MV-4-11 (cell line): ENCODE measurements at regions not wholly inside any gene's neighbourhood (a gene's known extent, or its start where the extent isn't known, plus 50 kb on each side); places are given as distances from the start of the nearest gene placed in this dataset.

ENCODE experiments used
- DNase-seq: peaks from one replicate; lab custom pipeline; 2025; lab: John Stamatoyannopoulos, UW

DNA sequence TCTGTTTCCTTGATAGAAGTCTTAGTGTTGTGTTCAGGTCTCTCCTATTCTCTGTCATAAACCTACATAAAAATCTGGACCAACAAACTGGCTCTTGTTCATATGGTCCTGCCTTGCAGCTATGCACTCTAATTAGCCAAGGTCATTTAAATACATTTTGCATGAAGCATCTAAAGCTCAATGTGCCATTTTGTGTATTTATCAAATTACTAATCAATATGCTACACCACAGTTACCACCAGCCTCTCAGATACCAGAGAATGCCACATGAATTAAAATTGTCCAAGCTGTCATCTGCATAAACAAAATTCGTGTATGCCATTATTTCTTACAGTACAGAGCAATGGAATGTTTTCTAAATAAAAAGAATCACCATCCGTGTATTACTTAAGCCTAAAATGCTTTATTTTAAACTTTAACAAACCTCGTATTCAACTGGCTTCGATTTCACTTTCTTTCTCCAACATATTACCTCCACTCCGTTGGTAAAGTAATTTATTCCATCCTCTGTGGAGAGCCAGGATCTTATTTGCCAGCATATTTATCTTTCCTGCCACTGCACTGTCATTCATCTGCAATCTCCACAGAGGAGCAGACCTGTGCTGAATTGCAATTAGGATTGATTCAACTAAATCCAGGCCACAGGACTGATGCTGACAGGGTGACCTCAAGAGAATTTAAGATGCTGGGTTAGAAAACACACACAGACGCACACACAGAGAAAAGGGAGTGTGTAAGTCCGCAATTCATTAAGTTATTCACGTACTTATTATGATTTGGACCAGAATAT, 284.1 kb upstream of the FOXG1 start:
- no peak for DNase-seq

DNA sequence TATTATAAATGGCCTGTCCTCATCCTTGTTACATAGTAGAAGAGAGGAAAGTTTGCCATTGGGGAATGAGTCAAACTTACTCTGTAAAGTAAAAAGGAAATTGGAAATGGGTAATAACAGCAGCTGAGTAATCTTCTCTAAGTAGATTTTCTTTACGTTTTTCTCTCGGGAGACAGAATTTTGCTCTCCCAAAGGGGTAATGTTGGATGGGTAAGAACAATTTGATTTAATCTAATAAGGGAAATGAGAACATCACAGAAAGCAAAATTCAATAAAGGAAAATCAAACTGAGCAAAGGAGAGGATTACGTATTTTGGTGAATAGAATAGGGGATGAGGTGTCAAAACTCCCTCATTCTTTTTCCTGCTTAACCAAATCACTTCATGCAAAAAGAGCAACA, 283.1 kb upstream of the FOXG1 start:
- no peak for DNase-seq

DNA sequence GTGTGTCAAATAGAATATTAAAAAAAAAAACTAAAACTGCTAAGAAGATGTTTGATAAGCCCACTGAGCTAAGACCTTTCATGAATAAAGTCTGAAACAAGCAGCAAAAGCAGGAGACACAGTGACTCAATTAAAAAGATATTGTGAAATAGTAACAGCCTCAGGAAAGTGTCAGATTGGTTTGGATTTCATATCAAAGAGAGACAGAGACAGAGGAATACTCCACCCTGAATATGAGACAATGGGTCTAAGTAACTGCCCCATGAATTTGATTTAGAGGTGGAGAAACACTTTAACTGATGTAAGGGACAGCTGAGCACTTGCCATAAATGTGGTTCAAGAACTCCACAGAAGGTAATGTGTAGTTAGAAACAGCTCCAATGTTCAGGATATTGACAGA, 277.9 kb upstream of the FOXG1 start:
- DNase-seq, result no peak

DNA sequence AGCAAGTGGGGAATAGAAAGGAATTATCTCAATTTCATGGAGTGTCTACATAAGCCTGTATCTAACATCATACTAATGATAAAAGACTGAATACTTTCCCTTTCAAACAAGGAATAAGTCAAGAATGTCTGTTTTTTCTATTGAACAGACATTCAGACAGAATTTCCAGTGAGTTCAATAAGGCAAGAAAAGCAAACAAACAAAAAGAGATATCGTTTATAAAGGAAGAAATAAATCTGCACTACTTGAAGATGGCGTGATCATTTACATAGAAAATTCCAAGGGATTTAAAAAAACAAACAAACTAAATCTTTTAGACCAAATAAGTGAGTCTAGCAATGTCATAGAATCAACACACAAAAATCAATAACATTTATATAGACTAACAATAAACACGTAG, 273.1 kb upstream of the FOXG1 start:
- DNase-seq, result no peak

DNA sequence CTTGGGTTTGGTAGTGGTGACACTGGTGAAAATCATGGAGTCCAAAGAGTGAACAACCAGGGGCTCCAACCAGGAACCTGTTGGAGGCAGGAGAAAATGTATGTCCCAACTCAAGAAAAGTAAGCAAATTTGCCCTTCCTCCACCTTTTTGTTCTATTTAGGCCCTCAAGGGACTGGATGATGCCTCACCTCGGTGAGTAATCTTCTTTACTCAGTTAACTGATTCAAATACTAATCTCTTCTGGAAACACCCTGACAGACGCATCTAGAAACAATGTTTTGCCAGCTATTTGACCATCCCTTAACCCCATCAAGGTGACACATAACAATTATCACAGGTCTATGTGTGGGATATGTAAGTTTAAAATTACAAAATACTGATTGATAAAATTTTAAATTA, 272.4 kb upstream of the FOXG1 start:
- no peak for DNase-seq

DNA sequence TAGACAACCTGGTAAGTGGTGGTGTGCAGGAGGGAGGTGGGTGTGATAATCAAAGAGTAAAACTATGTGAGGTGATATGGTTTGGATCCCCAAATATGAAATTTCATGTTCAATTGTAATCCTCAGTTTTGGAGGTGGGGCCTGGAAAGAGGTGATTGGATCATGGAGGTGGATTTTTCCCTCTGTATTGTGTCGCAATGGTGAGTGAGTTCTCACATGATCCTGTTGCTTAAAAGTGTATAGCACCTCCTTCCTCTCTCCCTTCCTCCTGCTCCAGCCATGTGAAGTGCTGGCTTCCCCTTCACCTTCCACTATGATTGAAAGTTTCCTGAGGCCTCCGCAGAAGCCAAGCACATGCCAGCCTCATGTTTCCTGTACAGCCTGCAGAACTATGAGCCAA, 270.2 kb upstream of the FOXG1 start:
- no peak for DNase-seq

DNA sequence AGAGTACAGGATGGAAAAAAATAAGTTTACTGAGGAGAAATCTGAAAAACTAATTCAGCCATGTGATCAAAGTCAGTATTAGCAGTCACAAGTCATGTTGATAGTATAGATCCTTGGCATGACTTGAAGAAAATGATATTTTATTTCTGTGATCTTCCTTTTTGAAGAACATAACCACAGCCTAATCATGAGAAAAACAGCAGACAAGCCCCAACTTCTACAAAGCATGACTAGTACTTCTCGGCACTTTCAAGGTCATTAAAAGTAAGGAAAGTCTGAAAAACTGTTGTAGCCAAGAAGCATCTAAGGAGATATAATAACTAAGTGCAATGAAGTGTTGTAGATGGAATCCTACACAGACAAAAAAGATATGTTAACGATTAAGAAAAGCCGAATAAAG, 264.1 kb upstream of the FOXG1 start:
- no peak for DNase-seq

DNA sequence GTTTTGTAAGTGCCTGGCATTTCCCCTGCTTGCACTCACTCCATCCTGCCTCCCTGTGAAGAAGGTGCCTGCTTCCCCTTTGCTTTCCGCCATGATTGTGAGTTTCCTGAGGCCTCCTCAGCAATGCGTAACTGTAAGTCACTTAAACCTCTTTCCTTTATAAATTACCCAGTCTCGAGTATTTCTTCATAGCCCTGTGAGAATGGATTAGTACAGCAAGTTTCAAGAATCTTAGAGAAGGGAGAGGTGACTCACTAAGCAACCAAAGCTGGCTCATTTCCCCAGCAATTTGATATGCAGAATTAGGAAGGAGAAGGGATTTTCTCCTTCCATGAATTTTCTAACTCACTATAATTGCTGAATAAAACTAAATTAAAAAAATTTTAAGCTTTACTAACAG, 251.0 kb upstream of the FOXG1 start:
- DNase-seq, result peak; percentile 47

DNA sequence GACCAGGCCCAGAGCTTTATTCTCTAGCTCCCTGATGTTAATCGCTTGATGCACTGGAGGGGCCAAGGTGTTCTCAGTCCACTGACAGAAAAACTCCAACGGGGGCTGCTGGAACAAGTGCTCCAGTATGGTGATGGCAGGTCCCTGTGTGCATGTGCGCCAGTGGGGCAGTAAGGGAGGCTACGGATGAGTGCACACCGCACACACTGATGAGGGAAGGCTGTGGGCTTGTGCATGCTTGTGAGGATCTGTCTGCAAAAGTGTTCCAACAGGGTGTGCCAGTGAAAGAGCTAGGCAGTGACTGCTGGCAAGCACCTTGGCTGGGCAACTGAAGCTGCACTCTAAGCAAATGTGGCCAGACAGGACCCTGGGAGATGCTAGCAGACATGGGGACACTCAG, 229.7 kb upstream of the FOXG1 start:
- no peak for DNase-seq

DNA sequence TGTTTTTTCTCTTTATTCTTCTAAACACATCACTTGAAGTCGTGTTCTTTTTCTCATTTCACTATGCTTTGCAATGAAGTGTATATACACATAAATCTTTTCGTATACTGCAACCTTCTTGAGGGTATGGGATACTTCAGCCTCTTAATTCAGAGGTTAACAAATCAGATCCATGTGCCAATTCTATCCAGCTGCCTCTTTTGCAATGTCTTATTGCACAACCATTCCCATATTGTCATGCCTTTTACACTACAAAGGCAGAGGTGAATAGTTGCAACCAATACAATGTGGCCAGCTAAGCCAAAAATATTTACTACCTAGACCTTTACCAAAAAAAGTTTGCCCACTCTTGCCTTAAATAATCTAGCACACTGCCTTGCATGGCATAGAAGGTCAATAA, 224.5 kb upstream of the FOXG1 start:
- no peak for DNase-seq

DNA sequence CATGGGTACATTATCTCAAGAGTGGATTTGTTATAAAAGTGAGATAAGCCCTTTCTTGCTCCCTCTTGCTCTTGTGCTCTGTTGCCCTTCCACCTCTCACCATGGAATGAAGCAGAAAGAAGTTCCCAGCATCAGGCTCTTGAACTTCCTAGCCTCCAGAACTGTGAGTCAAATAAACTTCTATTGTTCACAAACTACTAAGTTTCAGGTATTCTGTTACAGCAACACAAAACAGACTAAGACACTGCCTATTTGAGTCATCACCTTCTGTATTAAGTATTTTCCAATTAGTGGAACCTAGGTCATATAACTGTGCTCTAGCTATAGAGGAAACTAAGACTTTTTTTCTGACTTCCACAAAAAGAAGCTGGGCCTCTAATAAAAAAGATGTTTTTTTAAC, 201.2 kb upstream of the FOXG1 start:
- DNase-seq, result no peak

DNA sequence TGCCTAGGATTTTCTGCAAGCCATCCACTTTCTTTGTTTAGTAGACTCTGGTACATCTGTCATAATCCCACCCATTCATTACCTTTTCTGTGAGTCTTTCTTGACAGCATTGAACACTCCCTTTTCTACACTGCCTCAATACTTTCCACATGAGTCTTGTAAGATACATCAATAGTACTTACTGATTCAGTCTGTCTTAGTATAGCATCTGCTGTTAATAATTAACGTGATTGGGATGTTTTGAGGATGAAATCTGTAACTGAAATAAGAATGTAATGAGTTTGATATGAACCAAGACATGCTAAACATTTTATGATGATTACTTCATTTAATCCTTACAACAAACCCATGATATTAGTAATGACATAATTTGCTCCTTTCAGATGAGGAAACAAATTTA, 196.2 kb upstream of the FOXG1 start:
- DNase-seq, result no peak

DNA sequence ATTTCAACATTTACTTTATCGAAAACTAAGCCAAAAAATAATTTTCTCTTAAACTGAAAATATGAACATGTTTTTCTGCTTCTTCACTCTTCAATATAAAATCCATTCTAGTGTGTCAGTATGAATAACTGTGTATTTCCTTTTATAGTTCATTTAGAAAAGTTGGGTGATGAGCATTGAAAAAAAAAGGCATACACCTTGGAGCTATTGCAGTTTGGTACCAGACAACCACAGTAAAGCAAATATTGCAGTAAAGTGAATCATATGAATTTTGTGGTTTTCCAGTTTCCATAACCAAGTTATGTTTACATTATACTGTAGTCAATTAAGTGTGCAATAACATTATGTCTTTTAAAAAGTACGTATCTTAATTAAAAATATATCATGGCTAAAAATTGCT, 195.0 kb upstream of the FOXG1 start:
- no peak for DNase-seq

DNA sequence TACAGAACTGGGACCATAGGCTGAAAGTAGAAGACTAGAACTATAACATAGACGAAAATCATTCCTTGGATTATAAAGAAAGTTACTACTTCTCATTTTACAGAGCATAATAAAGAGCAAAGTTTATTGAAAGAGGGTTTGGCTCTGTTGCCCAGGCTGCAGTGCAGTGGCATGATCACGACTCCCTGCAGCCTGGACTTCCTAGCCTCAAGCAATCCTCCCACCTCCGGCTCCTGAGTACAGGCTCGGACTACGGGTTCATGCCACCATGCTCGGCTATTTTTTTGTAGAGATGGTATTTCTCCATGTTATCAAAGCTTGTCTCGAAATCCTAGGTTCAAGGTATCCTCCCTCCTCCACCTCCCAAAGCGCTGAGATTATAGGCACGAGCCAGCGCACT, 190.1 kb upstream of the FOXG1 start:
- no peak for DNase-seq

DNA sequence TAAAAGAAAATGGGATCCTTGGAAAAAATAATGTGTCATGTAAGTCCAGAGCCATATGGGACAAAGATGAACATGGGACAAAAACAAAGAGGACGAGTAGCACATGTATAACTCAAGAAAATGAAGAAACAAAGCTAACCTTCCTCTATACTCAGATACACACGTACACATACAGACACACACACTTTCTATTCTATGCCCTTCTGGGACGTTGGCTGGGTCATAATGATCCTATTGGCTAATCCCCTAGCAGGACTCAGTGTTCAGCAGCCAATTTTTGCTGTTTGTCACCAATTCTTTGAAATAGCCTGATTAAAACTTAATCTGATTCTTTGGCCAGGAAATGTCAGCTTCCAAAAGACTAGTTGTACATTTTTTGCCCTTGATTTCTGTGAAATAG, 189.4 kb upstream of the FOXG1 start:
- no peak for DNase-seq

DNA sequence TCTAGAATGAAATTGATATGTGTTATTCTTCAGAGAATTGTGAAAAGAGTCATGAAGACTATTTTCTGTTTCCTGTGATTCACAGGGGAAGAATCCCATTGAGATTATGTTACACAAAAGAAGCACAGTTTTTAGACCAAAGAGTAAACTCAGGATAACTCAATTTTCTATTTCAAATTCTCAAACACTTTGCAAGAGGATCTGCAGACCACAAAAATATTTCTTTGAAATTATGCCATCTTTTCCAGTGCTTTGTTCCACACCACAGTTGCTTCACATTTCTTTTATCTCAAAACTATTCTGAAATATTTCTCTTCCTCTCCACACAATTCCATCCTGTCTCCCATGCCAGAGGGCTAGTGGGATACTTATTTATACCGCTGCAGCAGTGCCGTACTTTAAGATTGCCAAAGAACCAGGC, 188.9 kb upstream of the FOXG1 start:
- no peak for DNase-seq

DNA sequence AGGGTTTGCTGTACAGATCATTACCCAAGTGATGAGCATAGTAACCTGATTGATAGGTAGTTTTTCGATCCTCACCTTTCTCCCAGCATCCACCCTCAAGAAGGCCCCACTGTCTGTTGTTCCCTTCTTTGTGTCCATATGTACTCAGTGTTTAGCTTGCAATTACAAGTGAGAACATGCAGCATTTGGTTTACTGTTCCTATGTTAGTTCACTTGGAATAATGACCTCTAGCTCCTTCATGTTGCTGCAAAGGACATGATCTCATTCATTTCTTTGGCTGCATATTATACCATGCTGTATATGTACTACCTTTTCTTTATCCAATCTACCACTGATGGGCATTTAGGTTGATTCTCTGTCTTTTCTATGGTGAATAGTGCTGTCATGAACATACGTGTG, 181.6 kb upstream of the FOXG1 start:
- DNase-seq, result no peak

DNA sequence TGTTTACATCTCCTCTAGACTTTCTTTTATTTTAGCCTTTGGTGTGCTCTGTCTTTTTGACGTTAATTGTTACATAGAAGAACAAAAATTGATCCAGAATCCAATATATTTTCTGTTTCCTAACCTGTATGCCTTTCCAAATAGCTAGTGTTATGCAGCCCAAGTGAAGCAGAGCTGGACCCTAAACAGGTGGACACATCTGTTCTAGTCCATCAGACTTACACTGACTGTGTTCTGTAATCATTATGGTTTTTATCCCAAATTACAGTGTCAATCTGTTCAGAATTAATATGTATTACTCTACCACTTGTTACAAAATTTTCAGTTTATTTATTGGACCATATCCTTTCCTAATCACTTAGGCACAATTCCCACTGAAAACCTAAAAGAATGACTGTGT, 176.8 kb upstream of the FOXG1 start:
- DNase-seq, result no peak

DNA sequence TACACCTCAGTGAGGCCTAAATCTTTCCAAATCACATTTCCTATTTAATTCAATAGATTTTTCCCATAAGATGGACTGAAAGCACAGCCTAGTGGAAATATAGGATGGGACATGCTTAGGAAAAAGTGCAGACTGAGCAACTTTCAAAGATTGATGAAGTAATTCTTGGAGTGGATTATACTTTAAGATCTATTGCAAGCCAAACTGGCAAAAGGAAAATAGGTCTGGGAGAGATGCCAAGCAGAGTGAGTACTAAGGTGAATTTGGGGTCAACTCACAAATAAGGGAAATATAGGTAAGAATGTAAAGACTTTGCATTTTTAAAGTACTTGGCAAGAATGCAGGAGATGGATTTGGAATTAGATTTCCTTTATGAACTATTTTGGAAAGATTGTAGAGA, 170.2 kb upstream of the FOXG1 start:
- DNase-seq, result no peak

DNA sequence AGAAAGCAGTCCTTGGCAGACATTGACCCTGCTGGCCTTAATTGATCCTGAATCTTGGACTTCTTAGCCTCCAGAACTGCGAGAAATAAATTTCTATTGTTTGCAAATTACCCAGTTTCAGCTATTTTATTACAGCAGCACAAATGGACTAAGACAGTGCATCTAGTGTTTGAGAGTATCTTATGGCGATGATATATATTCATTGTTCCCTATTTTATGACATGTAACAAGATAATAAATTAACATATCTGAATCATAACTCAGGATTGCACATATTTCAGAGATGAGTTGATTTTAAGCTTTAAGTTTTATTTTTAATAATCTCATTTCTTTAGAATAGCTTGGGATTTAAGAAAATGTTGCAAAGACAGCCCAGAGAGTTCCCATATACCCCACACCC, 167.4 kb upstream of the FOXG1 start:
- no peak for DNase-seq

DNA sequence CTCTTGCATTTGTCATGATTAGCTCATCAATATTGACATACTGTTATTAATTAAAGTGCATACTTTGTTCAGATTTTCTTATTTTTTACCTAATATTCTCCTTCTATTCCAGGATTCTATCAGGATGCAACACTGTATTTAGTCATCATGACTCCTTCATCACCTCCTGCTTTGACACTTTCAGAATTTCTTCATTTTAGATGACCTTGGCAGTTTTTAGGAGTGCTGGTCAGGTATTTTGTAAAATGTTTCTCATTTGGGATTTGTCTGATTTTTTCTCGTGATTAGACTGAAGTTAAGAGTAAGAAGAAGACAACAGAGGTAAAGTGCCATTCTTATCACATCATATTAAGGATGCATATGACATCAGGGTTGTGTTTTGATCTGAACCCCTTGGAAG, 167.0 kb upstream of the FOXG1 start:
- DNase-seq, result no peak

DNA sequence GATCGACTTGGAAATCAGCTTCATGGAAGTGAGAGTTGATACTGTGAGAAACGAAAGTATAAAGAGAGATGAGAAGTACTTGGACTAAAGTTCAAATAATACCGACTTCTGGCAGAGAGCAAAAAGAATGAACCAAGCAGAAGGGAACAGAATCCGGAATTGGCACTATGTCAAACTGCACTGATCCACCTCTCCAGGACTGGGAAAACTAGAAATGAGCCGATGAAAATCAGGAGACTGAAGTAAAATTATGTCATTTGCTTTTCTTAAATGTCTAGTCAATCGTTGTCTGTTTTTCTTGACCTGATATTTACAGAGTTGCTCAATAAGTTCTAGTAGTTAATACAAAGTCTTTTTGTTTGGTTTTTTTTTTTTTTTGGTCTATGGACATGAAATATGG, 163.0 kb upstream of the FOXG1 start:
- no peak for DNase-seq

DNA sequence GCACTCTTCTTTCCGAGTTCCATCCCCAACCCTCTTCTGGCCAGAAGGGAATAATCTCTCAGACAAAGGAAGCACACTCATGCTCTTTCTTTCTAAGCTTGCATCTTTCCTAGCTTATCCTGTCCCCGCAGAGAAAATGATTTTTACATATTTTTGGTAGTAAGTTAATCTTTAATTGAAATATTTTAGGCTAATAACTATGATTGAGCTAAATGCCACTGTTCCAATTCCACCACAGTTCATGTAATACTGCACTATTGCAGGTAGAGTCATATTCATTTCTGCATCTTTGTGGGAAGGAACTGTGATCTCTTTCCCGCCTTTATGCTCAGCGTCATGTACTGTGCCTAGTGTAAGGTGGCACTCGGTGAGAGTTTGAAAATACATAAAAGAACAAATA, 158.9 kb upstream of the FOXG1 start:
- no peak for DNase-seq

DNA sequence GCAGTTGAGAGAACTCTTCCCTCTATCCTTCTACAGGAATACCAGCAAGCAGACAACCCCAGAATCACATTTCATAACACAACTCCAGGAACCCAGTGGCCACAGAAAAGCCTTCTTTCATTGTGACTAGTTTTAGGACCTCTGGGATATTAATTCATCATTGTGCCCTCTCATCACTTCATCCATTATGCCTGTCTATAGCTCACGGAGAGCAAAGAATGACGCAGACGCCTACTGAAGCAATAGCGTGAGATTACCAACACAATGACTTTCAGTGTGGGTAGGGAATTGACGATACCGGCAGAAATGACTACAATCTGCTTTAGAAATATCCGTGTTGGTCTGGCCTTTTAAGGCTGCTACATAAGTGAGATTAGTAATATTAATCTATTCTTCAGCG, 158.1 kb upstream of the FOXG1 start:
- DNase-seq, result no peak
